ENCODE measurements at regions not wholly inside any gene's neighbourhood (a gene's known extent, or its start where the extent isn't known, plus 50 kb on each side); places are given as distances from the start of the nearest gene placed in this dataset.

GRCh38 chr5:124459984-124460383 is 286.5 kb downstream of the ZNF608 start:
- TF ChIP-seq EZH2 (IDR thresholded peaks at IDR 0.05; ENCODE audit: insufficient read depth, poor library complexity, severe bottlenecking) (no peak), EZH2phosphoT487 (IDR thresholded peaks at IDR 0.05; ENCODE audit: insufficient read depth, low read depth) (no peak)
- no peak overlapping the region for H3K4me2 ChIP-seq (ENCODE audit: unreplicated experiment)
- H4K20me1 ChIP-seq (ENCODE audit: insufficient read depth): no peaks in the 10 kb centered on the region
- 38 to 41% methylated on average over 6 of the region's 6 CpGs for WGBS, 2 experiments (ENCODE audit: low coverage in 1 of 2, low lambda C conversion rate in 2 of 2, missing lambda C conversion rate in 2 of 2)
- H3K9me2 ChIP-seq (ENCODE audit: insufficient read depth): no peaks in the 10 kb centered on the region
- no peak overlapping the region for H2AFZ ChIP-seq
- no peak for DNase-seq
- no peaks in the 10 kb centered on the region for H3K4me1 ChIP-seq (ENCODE audit: insufficient read depth)
- in situ Hi-C loops (cut with MboI): no loop called here
- no peaks in the 10 kb centered on the region for H3K79me2 ChIP-seq (ENCODE audit: insufficient read depth)
- no peak overlapping the region for H3K4me3 ChIP-seq
- no peak overlapping the region for H3K9ac ChIP-seq
- no peaks in the 10 kb centered on the region for H3F3A ChIP-seq (ENCODE audit: insufficient read depth)
- no peaks in the 10 kb centered on the region for H3K9me3 ChIP-seq (ENCODE audit: low read depth)
- H3K27me3 ChIP-seq (replicated peaks; ENCODE audit: insufficient read depth): 0 out of 2 replicates have a peak, but pooled peaks cover 10% of the 10 kb centered on the region
- H3K36me3 ChIP-seq (ENCODE audit: low read depth): no peaks in the 10 kb centered on the region
- H3K27ac ChIP-seq: no peak overlapping the region

- no peak overlapping the region for H3K9ac ChIP-seq
- WGBS, 2 experiments (ENCODE audit: low coverage in 1 of 2, low lambda C conversion rate in 2 of 2, missing lambda C conversion rate in 2 of 2): 94 to 100% methylated on average over 1 of the region's 1 CpG
- H2AFZ ChIP-seq: no peak overlapping the region
- no peak overlapping the region for H3K4me2 ChIP-seq (ENCODE audit: unreplicated experiment)
- no peak for TF ChIP-seq EZH2phosphoT487 (IDR thresholded peaks at IDR 0.05; ENCODE audit: insufficient read depth, low read depth)
- no peak for TF ChIP-seq EZH2 (IDR thresholded peaks at IDR 0.05; ENCODE audit: insufficient read depth, poor library complexity, severe bottlenecking)
- H3F3A ChIP-seq (ENCODE audit: insufficient read depth): peaks cover 14% of the 10 kb centered on the region
- H3K36me3 ChIP-seq (ENCODE audit: low read depth): no peaks in the 10 kb centered on the region
- H3K79me2 ChIP-seq (ENCODE audit: insufficient read depth): no peaks in the 10 kb centered on the region
- H3K4me1 ChIP-seq (ENCODE audit: insufficient read depth): peaks cover 16% of the 10 kb centered on the region
- 0 out of 2 replicates have a peak, but pooled peaks cover 10% of the 10 kb centered on the region for H3K27me3 ChIP-seq (replicated peaks; ENCODE audit: insufficient read depth)
- H3K4me3 ChIP-seq: no peak overlapping the region
- in situ Hi-C loops (cut with MboI): no loop called here
- DNase-seq: no peak
- H4K20me1 ChIP-seq (ENCODE audit: insufficient read depth): no peaks in the 10 kb centered on the region
- no peak overlapping the region for H3K27ac ChIP-seq
- H3K9me2 ChIP-seq (ENCODE audit: insufficient read depth): no peaks in the 10 kb centered on the region
- H3K9me3 ChIP-seq (ENCODE audit: low read depth): no peaks in the 10 kb centered on the region
Observed at GRCh38 chr5:124457901-124458300, 288.5 kb downstream of the ZNF608 start.

- H4K20me1 ChIP-seq (ENCODE audit: insufficient read depth): no peaks in the 10 kb centered on the region
- H3K36me3 ChIP-seq (ENCODE audit: low read depth): no peaks in the 10 kb centered on the region
- H3K9me3 ChIP-seq (ENCODE audit: low read depth): no peaks in the 10 kb centered on the region
- H3K79me2 ChIP-seq (ENCODE audit: insufficient read depth): no peaks in the 10 kb centered on the region
- no peaks in the 10 kb centered on the region for H3K9me2 ChIP-seq (ENCODE audit: insufficient read depth)
- DNase-seq: no peak
- H3K27ac ChIP-seq: no peak overlapping the region
- no peak overlapping the region for H3K9ac ChIP-seq
- H3K4me1 ChIP-seq (ENCODE audit: insufficient read depth): peaks cover 21% of the 10 kb centered on the region
- H3F3A ChIP-seq (ENCODE audit: insufficient read depth): peaks cover 16% of the 10 kb centered on the region
- no peak overlapping the region for H3K4me2 ChIP-seq (ENCODE audit: unreplicated experiment)
- TF ChIP-seq EZH2phosphoT487 (IDR thresholded peaks at IDR 0.05; ENCODE audit: insufficient read depth, low read depth) (no peak), EZH2 (IDR thresholded peaks at IDR 0.05; ENCODE audit: insufficient read depth, poor library complexity, severe bottlenecking) (no peak)
- in situ Hi-C loops (cut with MboI): no loop called here
- 0 out of 2 replicates have a peak, but pooled peaks cover 10% of the 10 kb centered on the region for H3K27me3 ChIP-seq (replicated peaks; ENCODE audit: insufficient read depth)
- no peak overlapping the region for H3K4me3 ChIP-seq
- no peak overlapping the region for H2AFZ ChIP-seq
- 66 to 79% methylated on average over 5 of the region's 5 CpGs for WGBS, 2 experiments (ENCODE audit: low coverage in 1 of 2, low lambda C conversion rate in 2 of 2, missing lambda C conversion rate in 2 of 2)
Observed at GRCh38 chr5:124457101-124457500, 289.3 kb downstream of the ZNF608 start.

GRCh38 chr5:124456249-124456648 is 290.2 kb downstream of the ZNF608 start:
- peaks cover 16% of the 10 kb centered on the region for H3F3A ChIP-seq (ENCODE audit: insufficient read depth)
- no peaks in the 10 kb centered on the region for H3K79me2 ChIP-seq (ENCODE audit: insufficient read depth)
- no peak overlapping the region for H3K4me2 ChIP-seq (ENCODE audit: unreplicated experiment)
- 73 to 74% methylated on average over 3 of the region's 3 CpGs for WGBS, 2 experiments (ENCODE audit: low coverage in 1 of 2, low lambda C conversion rate in 2 of 2, missing lambda C conversion rate in 2 of 2)
- H3K4me1 ChIP-seq (ENCODE audit: insufficient read depth): peaks cover 21% of the 10 kb centered on the region
- DNase-seq: peak; percentile 4
- H3K27ac ChIP-seq: no peak overlapping the region
- H3K9me2 ChIP-seq (ENCODE audit: insufficient read depth): no peaks in the 10 kb centered on the region
- no peak overlapping the region for H3K9ac ChIP-seq
- H3K9me3 ChIP-seq (ENCODE audit: low read depth): no peaks in the 10 kb centered on the region
- H3K36me3 ChIP-seq (ENCODE audit: low read depth): no peaks in the 10 kb centered on the region
- H3K4me3 ChIP-seq: no peak overlapping the region
- H4K20me1 ChIP-seq (ENCODE audit: insufficient read depth): no peaks in the 10 kb centered on the region
- TF ChIP-seq EZH2 (IDR thresholded peaks at IDR 0.05; ENCODE audit: insufficient read depth, poor library complexity, severe bottlenecking): no peak
- no peak for TF ChIP-seq EZH2phosphoT487 (IDR thresholded peaks at IDR 0.05; ENCODE audit: insufficient read depth, low read depth)
- H3K27me3 ChIP-seq (replicated peaks; ENCODE audit: insufficient read depth): 0 out of 2 replicates have a peak, but pooled peaks cover 10% of the 10 kb centered on the region
- no peak overlapping the region for H2AFZ ChIP-seq
- in situ Hi-C loops (cut with MboI): no loop called here

GRCh38 chr5:124454081-124454480 is 292.4 kb downstream of the ZNF608 start:
- H3K36me3 ChIP-seq (ENCODE audit: low read depth): no peaks in the 10 kb centered on the region
- H3K9me2 ChIP-seq (ENCODE audit: insufficient read depth): no peaks in the 10 kb centered on the region
- H3K27ac ChIP-seq: peak overlapping the region; percentile 70
- H3K79me2 ChIP-seq (ENCODE audit: insufficient read depth): no peaks in the 10 kb centered on the region
- 0 out of 2 replicates have a peak overlapping the region, but pooled peaks have one; percentile 37 for H3K9ac ChIP-seq
- no peak overlapping the region for H2AFZ ChIP-seq
- H3K9me3 ChIP-seq (ENCODE audit: low read depth): no peaks in the 10 kb centered on the region
- H3K4me2 ChIP-seq (ENCODE audit: unreplicated experiment): peak overlapping the region; percentile 44
- H3K4me1 ChIP-seq (ENCODE audit: insufficient read depth): peaks cover 21% of the 10 kb centered on the region
- peak; percentile 8 for DNase-seq
- no peaks in the 10 kb centered on the region for H4K20me1 ChIP-seq (ENCODE audit: insufficient read depth)
- TF ChIP-seq EZH2 (IDR thresholded peaks at IDR 0.05; ENCODE audit: insufficient read depth, poor library complexity, severe bottlenecking) (no peak), EZH2phosphoT487 (IDR thresholded peaks at IDR 0.05; ENCODE audit: insufficient read depth, low read depth) (no peak)
- no peak overlapping the region for H3K4me3 ChIP-seq
- WGBS, 2 experiments (ENCODE audit: low coverage in 1 of 2, low lambda C conversion rate in 2 of 2, missing lambda C conversion rate in 2 of 2): 75 to 86% methylated on average over 3 of the region's 3 CpGs
- peaks cover 16% of the 10 kb centered on the region for H3F3A ChIP-seq (ENCODE audit: insufficient read depth)
- H3K27me3 ChIP-seq (replicated peaks; ENCODE audit: insufficient read depth): peaks cover 5% of the 10 kb centered on the region; the same call in 1 of the 2 replicates
- in situ Hi-C loops (cut with MboI): no loop called here
